Fibroblast of mammary gland (primary cell): ENCODE measurements at regions not wholly inside any gene's neighbourhood (a gene's known extent, or its start where the extent isn't known, plus 50 kb on each side); places are given as distances from the start of the nearest gene placed in this dataset.
A peak's percentile ranks its signal among the peaks of the same experiment; 100 is the strongest.

Experiments
- DNase-seq: peaks from one replicate; pipeline ENCODE4 v3.0.0-alpha.2; 2010; ENCODE audit warnings: low read depth
- H3K4me3 ChIP-seq: 2 replicates; pipeline ENCODE4 v1.5.1; 2011; ENCODE audit warnings: low read depth, mild to moderate bottlenecking, low read length, moderate library complexity; ENCODE audit not compliant: control insufficient read depth
- TF ChIP-seq, protein P1 (sequence below): conservative IDR thresholded peaks from 2 replicates; pipeline ENCODE4 v1.5.1; 2011; ENCODE audit warnings: low read depth, low read length, inconsistent platforms; ENCODE audit not compliant: control insufficient read depth, insufficient read depth

GRCh38 chr11:100561323-100561722, 125.8 kb upstream of the ARHGAP42 start:
- DNase-seq, result no peak
- H3K4me3 ChIP-seq, result no peak overlapping the region
- TF ChIP-seq, protein P1, sequence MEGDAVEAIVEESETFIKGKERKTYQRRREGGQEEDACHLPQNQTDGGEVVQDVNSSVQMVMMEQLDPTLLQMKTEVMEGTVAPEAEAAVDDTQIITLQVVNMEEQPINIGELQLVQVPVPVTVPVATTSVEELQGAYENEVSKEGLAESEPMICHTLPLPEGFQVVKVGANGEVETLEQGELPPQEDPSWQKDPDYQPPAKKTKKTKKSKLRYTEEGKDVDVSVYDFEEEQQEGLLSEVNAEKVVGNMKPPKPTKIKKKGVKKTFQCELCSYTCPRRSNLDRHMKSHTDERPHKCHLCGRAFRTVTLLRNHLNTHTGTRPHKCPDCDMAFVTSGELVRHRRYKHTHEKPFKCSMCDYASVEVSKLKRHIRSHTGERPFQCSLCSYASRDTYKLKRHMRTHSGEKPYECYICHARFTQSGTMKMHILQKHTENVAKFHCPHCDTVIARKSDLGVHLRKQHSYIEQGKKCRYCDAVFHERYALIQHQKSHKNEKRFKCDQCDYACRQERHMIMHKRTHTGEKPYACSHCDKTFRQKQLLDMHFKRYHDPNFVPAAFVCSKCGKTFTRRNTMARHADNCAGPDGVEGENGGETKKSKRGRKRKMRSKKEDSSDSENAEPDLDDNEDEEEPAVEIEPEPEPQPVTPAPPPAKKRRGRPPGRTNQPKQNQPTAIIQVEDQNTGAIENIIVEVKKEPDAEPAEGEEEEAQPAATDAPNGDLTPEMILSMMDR, result no peak

- TF ChIP-seq, protein P1, result no peak
- H3K4me3 ChIP-seq, result no peak overlapping the region
- peak; percentile 85 for DNase-seq
Measured at GRCh38 chr11:100562128-100562527, 125.0 kb upstream of the ARHGAP42 start.

DNA sequence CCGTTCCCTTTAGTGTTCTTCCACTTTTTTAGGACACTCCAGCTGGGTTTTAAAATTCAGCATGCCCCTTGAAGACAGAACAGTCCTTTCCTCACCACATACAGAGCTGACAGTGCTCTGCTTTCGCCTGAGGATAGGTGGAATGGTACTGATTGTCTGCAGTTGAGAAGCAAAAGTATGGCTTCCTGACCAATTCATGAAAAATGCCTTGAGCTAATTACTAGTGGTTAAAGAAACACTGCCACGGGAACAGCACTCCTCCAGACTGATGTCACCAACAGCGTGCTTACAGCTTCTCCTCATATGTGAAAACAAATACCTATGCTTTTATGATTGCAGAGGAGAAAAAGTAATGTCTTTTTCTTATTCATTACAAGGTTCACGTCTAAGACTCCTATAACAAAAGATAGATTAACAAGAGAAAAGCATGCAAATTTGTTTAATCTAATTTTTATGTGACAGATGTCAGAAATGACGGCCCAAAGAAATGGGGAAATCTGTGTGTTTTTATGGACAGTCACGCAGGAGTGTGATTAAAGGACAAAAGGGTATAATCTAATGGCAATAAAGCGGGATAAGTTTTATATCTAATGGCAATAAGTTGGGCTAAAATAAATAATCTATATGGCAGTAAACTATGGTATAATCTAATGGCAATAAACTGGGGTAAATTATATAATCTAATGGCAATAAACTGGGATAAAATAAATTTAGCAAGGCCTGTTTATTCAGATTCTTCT, 123.4 kb upstream of the ARHGAP42 start:
- no peak overlapping the region for H3K4me3 ChIP-seq
- DNase-seq, result peak; percentile 24
- TF ChIP-seq, protein P1, result no peak

GRCh38 chr11:100573911-100574513, 113.1 kb upstream of the ARHGAP42 start:
- H3K4me3 ChIP-seq, result no peak overlapping the region
- TF ChIP-seq, protein P1, result no peak
- DNase-seq, result no peak

DNA sequence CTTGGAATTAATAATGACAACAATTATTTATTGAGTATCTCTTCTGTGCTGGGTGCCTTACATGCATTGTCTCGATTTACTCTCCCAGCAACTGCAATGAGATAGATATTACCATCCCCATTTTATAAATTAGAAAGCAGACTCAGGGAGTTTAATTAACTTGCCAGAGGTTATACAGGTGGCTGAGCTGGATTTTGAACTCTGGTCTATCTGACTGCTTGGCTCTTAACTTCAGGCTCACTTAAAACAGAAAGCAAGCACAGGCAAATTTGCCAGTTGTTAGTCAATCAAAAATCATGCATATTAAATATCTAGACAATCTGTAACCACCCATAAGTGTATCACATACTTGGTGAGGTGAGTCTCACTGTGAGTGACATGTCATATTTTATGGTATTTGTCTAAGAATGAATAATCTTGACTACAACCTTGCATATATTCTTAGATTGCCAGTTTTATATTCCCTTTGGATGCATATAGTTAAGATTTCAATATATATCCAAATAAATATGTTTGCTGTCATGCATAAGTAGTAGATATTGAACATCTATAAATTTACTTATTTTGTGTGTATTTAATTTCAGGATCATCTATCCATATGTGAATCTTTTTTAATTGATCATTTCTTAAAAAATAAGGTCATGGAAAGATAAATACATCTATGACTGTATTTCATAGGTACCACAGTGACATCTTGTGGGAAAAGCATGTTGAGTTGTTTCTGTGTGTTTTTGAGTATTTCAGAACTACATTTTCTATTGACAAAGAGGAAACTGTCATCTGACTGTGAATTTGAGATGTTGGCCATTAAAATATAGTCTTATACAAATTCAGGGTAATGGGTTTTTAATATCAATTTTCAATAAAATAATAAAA, 112.0 kb upstream of the ARHGAP42 start:
- TF ChIP-seq, protein P1, result peak; percentile 39
- no peak overlapping the region for H3K4me3 ChIP-seq
- peak; percentile 54 for DNase-seq

DNA sequence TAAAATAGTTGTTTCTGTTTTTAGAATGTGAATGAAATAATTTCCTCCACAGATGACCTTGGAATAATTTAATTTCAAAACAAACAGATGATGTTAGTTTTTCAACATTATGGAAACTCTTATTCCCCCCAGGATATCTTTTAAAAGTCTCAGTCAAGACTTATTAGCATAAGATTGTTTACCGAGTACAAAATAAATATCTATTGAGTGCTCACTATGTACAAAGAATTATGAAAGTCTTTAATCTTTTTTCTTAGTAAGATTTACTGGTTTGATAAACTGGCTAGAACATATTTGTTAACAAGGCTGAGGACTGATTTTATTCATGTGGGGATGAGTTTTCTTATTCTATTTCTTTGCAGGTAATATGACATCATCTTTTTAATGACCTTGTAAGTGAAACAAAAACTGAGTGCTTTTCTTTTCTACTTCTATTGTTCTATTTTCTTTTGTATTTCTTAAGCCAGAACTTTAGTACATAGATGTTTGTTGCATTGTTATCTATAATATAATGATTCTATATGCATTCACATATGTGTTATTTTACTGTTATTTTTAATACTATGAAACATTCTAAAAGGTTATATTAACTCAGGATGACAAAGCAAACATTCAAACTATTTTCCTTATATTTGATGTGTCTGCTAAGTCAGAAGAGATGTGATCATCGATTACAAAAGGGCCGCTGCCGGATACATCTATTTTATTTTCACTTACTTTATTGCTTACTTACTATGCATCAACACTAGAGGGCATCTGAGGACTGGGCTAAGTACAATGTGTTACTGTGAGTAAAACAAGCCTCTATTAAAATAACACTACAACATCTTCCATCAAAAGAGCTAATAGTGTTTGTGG, 111.0 kb upstream of the ARHGAP42 start:
- H3K4me3 ChIP-seq, result no peak overlapping the region
- TF ChIP-seq, protein P1, result peak; percentile 84
- DNase-seq, result peak; percentile 75
